GM19025 (cell line): ENCODE measurements at regions not wholly inside any gene's neighbourhood (a gene's known extent, or its start where the extent isn't known, plus 50 kb on each side); places are given as distances from the start of the nearest gene placed in this dataset.
"Not testable (repeated sequence)": the region's sequence is repeated elsewhere in the genome, so short reads cannot be mapped to it uniquely, and the experiment has no call there.

ENCODE experiments used
- ATAC-seq: cut with Tn5 transposase; IDR thresholded peaks from one replicate; pipeline ENCODE4 v1.9.1; 2021; ENCODE audit warnings: mild to moderate bottlenecking, low read depth, moderate library complexity; ENCODE audit not compliant: unreplicated experiment

GRCh38 chrX:110509755-110510532, 151.3 kb downstream of the RTL9 start:
- ATAC-seq: no peak

- no peak for ATAC-seq
Observed at GRCh38 chrX:110511238-110511637, 152.6 kb downstream of the RTL9 start.

GRCh38 chrX:110512341-110512740, 153.7 kb downstream of the RTL9 start:
- no peak for ATAC-seq

DNA sequence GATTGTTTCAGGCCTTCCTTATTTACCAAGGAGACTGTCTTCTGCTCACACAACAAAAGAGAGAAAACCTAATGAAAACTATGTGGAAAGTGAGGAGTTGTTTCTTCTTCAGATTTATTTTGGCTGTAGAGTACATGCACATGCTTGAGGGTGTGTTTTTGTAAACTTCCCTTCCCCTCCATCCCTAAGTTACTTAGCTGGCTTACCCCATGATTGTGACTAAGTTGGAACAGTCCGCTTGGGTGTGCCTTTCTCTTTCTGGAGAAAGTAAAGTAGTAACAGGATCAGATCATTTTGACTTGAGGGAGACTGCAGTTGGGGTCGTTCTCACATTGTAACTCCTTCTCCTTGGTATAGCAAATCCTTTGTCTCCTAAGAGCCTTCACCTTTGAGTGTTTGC, 155.9 kb downstream of the RTL9 start:
- no peak for ATAC-seq

GRCh38 chrX:110519501-110519900, 160.9 kb downstream of the RTL9 start:
- no peak for ATAC-seq

DNA sequence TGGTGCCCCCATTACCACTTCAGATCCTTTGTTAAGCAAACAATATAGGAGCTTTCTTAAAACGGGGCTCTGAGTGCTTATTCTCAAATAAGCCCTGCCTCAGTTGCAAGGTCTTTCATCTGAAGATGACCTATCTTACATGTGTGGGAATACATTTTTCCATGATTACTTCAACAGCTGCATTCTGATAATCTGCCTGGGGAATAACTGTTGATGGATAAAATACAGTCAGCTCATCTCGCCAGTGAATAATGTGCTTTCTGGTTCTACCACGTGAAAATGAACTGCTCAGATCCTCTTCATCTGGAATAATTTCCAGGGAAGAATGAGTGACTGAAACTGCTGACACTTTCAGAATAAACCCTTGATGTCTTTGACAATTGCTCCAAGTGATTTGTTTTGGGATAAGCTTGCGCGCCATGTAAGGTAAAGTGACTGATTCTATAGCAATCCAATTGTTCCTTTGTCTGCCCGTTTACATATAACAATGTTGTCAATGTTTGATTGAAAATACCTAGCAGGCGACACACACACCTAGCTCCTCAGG, 161.3 kb downstream of the RTL9 start:
- ATAC-seq: no peak

- not testable (repeated sequence) for ATAC-seq
Observed at GRCh38 chrX:110520652-110521051, 162.0 kb downstream of the RTL9 start.

- ATAC-seq: no peak
Observed at GRCh38 chrX:110531873-110532580, 173.4 kb downstream of the RTL9 start.

DNA sequence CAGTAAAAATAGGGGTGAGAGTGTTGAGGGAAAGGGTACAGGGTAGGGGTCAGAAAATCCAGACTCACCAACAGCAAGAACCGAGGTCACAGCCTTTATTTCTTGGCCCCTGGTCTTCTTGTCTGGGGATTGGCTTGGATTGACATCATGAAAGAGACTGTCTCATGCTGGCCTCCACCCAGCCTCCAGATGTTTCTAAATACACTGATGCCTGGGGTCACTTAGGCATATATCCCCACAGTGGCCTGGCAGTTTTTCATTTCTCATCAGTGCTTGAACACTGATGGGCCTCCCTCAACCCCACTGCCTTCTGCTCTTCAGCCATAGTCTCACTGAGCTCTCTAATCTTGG, 173.9 kb downstream of the RTL9 start:
- no peak for ATAC-seq

DNA sequence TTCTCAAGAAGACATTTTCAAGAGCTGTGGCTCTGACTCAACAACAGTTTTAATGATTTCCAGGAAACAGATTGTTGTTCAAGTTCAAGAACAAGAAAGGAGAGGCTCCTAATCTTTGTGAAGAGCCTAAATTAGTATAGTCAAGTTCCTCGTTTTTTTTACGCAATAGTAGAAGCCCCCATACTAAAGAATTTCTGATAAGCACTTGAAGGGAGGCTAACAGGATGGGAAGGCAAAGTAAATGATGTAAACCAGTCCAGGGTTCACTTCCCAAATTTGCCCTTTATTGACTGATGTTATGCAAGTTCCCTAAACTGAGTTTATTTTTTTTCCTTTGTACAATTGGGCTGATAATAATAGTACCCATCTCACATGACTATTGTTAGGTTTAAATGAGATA, 178.2 kb downstream of the RTL9 start:
- ATAC-seq: no peak

- no peak for ATAC-seq
Observed at GRCh38 chrX:110541266-110541665, 182.6 kb downstream of the RTL9 start.

GRCh38 chrX:110550854-110551253, 192.2 kb downstream of the RTL9 start:
- ATAC-seq: not testable (repeated sequence)

DNA sequence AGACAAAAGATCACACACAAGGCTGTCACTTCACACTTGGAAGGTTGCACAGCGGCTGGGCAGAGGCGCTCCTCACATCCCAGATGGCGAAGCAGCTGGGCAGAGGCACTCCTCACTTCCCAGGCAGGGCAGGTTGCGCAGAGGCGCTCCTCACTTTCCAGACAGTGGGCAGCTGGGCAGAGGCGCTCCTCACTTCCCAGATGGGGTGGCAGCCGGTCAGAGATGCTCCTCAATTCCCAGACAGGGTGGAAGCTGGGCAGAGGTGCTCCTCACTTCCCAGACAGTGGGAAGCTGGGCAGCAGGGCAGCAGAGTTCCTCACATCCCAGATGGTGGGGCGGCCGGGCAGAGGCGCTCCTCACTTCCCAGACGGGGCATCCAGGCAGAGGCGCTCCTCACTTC, 199.2 kb downstream of the RTL9 start:
- no peak for ATAC-seq

DNA sequence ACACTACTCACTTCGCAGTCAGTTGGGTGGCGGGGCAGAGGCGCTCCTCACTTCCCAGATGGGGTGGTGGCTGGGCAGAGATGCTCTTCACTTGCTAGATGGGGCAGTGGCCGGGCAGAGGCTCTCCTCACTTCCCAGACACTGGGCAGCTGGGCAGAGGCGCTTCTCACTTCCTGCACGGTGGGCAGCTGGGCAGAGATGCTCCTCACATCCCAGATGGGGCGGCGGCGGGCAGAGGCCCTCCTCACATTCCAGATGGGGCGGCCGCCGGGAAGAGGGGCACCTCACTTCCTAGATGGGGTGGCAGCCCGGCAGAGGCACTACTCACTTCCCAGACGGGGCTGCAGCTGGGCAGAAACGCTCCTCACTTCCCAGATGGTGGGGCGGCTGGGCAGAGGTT, 199.8 kb downstream of the RTL9 start:
- no peak for ATAC-seq

DNA sequence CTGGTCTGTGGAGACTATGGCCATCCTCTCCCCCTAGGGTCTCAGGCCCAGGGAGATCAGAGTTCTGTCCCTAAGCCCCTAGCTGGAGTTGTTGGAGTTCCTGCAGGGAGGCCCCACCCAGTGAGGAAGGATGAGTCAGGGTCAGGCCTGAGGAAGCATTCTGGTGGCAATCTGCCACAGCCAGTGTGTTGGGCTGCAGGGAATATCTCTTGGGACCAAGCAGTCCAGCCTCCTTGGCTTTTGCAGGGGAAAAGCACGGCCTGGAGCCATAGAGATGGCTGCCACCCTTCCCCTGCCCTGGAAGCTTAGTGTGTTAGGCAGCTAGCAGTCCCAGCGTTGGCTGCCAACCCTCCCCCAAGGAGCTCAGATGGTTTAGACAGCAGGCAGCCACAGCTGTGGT, 202.4 kb downstream of the RTL9 start:
- ATAC-seq: no peak

GRCh38 chrX:110563282-110563681, 204.6 kb downstream of the RTL9 start:
- ATAC-seq: no peak

GRCh38 chrX:110568441-110568840, 209.8 kb downstream of the RTL9 start:
- ATAC-seq: no peak

- ATAC-seq: no peak
Observed at GRCh38 chrX:110569506-110569905, 210.9 kb downstream of the RTL9 start.

GRCh38 chrX:110578270-110578669, 217.3 kb downstream of the CHRDL1 start:
- ATAC-seq: no peak

DNA sequence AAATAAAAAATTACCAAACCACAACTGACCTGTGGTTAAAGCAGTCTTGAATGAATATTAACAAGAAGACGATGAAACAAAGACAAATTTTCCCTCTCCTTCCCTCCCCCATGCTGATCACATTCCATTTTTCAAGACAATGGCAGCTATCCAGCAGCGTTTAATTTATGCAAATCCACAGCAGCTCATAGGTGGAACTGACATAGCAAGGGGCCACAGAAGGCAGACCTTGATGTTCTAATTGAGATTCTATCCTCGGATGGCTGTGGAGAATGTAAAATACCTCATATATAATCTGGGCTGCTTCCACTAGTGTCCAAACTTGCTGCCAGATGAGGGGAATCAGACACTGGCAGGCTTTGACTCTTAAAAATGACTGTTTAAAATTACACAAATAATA, 211.5 kb downstream of the CHRDL1 start:
- no peak for ATAC-seq

GRCh38 chrX:110588164-110588563, 207.5 kb downstream of the CHRDL1 start:
- no peak for ATAC-seq

DNA sequence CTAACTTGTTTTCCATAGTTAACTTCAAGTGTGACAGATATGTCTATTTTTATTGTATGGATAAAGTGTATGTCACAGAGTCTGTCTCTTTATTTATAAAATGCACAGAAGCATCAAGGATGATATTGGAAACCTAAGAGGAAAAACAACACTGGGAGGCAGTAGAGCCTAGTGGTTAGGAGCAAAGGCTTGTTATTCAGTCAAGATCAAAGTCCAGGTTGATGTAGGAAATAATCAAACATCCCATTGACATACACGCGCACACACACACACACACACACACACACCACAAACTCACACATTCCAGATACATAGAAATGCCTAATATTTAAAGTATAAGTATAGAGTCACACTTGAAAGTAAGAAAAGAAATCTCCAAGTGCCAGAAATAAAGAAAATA, 206.8 kb downstream of the CHRDL1 start:
- ATAC-seq: no peak
